NCI-H510A treated with DMSO at 0.1 percent for 48 hours (cell line): ENCODE measurements at regions not wholly inside any gene's neighbourhood (a gene's known extent, or its start where the extent isn't known, plus 50 kb on each side); places are given as distances from the start of the nearest gene placed in this dataset.
"Not testable (repeated sequence)": the region's sequence is repeated elsewhere in the genome, so short reads cannot be mapped to it uniquely, and the experiment has no call there.

Experiments used
- DNase-seq: peaks from one replicate; lab custom pipeline; 2025; lab: John Stamatoyannopoulos, UW

- DNase-seq, result no peak
These were observed 413.1 kb upstream of the VSTM2A start for GRCh38 chr7:54129035-54129434.

- DNase-seq, result no peak
These were observed 400.6 kb upstream of the VSTM2A start for GRCh38 chr7:54141576-54141975.

GRCh38 chr7:54145716-54146115 is 396.5 kb upstream of the VSTM2A start:
- no peak for DNase-seq

- no peak for DNase-seq
These were observed 388.7 kb upstream of the VSTM2A start for GRCh38 chr7:54153462-54153861.

- DNase-seq, result no peak
These were observed 383.1 kb upstream of the VSTM2A start for GRCh38 chr7:54159088-54159487.

GRCh38 chr7:54161621-54162020 is 380.6 kb upstream of the VSTM2A start:
- DNase-seq, result no peak

- DNase-seq, result no peak
These were observed 375.8 kb upstream of the VSTM2A start for GRCh38 chr7:54166419-54166818.

GRCh38 chr7:54179321-54180029 is 362.7 kb upstream of the VSTM2A start:
- no peak for DNase-seq

- DNase-seq, result no peak
These were observed 361.4 kb upstream of the VSTM2A start for GRCh38 chr7:54180796-54181195.

GRCh38 chr7:54183055-54183454 is 359.1 kb upstream of the VSTM2A start:
- DNase-seq, result no peak

GRCh38 chr7:54186336-54186735 is 355.8 kb upstream of the VSTM2A start:
- no peak for DNase-seq

GRCh38 chr7:54187886-54188685 is 354.1 kb upstream of the VSTM2A start:
- DNase-seq, result no peak

- no peak for DNase-seq
These were observed 353.3 kb upstream of the VSTM2A start for GRCh38 chr7:54188843-54189242.

- no peak for DNase-seq
These were observed 352.8 kb upstream of the VSTM2A start for GRCh38 chr7:54189330-54189729.

- DNase-seq, result no peak
These were observed 340.7 kb upstream of the VSTM2A start for GRCh38 chr7:54201501-54201900.

GRCh38 chr7:54215424-54215823 is 326.8 kb upstream of the VSTM2A start:
- no peak for DNase-seq

- not testable (repeated sequence) for DNase-seq
These were observed 316.1 kb upstream of the VSTM2A start for GRCh38 chr7:54226030-54226429.

GRCh38 chr7:54242776-54243175 is 299.4 kb upstream of the VSTM2A start:
- no peak for DNase-seq

GRCh38 chr7:54245020-54245419 is 297.2 kb upstream of the VSTM2A start:
- DNase-seq, result no peak

- no peak for DNase-seq
These were observed 292.5 kb upstream of the VSTM2A start for GRCh38 chr7:54249686-54250085.

- no peak for DNase-seq
These were observed 289.7 kb upstream of the VSTM2A start for GRCh38 chr7:54252256-54253035.

- DNase-seq, result no peak
These were observed 289.2 kb upstream of the VSTM2A start for GRCh38 chr7:54253036-54253373.

GRCh38 chr7:54255242-54255641 is 286.9 kb upstream of the VSTM2A start:
- DNase-seq, result no peak
